GM13977 (cell line): ENCODE measurements at regions not wholly inside any gene's neighbourhood (a gene's known extent, or its start where the extent isn't known, plus 50 kb on each side); places are given as distances from the start of the nearest gene placed in this dataset.
"Not testable (repeated sequence)": the region's sequence is repeated elsewhere in the genome, so short reads cannot be mapped to it uniquely, and the experiment has no call there.

Experiments
- DNase-seq: peaks from one replicate; pipeline ENCODE4 v3.0.0; 2012; ENCODE audit warnings: low spot score
- CTCF ChIP-seq: IDR thresholded peaks from 2 replicates; pipeline ENCODE4 v1.5.1; 2012; ENCODE audit warnings: mild to moderate bottlenecking, control low read depth; ENCODE audit not compliant: insufficient read depth; ENCODE audit errors: extremely low read depth, missing control alignments
- in situ Hi-C: fragments of 300-500 bp; cut with MboI; formaldehyde crosslinking; loops from one replicate; pipeline ENCODE4 v1.12.0; 2022; ENCODE audit warnings: low sequenced_read_pairs, low pct_unique_long_range_greater_than_20kb, mixed read lengths, inconsistent platforms; ENCODE audit not compliant: unreplicated experiment

GRCh38 chr10:78600121-78600665 is 468.6 kb upstream of the ZMIZ1 start:
- in situ Hi-C loops, result no loop called here
- DNase-seq, result no peak
- no peak for TF ChIP-seq CTCF

- DNase-seq, result no peak
- in situ Hi-C loops, result no loop called here
- no peak for TF ChIP-seq CTCF
Measured at GRCh38 chr10:78600740-78601139, 468.0 kb upstream of the ZMIZ1 start.

- in situ Hi-C loops, result no loop called here
- DNase-seq, result no peak
- TF ChIP-seq CTCF, result no peak
Measured at GRCh38 chr10:78602201-78602932, 466.4 kb upstream of the ZMIZ1 start.

GRCh38 chr10:78604286-78604685 is 464.5 kb upstream of the ZMIZ1 start:
- no peak for DNase-seq
- no peak for TF ChIP-seq CTCF
- in situ Hi-C loops, result no loop called here

GRCh38 chr10:78604721-78605120 is 464.0 kb upstream of the ZMIZ1 start:
- TF ChIP-seq CTCF, result no peak
- no peak for DNase-seq
- in situ Hi-C loops, result no loop called here

- in situ Hi-C loops, result no loop called here
- no peak for DNase-seq
- TF ChIP-seq CTCF, result no peak
Measured at GRCh38 chr10:78605800-78606350, 462.9 kb upstream of the ZMIZ1 start.

GRCh38 chr10:78606766-78607165 is 462.0 kb upstream of the ZMIZ1 start:
- in situ Hi-C loops, DNase-seq: not testable (repeated sequence)
